ENCODE measurements at regions not wholly inside any gene's neighbourhood (a gene's known extent, or its start where the extent isn't known, plus 50 kb on each side); places are given as distances from the start of the nearest gene placed in this dataset.

GRCh38 chr13:97114651-97115050 is 107.5 kb upstream of the MBNL2 start:
- H3K9me1 ChIP-seq (ENCODE audit: control insufficient read depth, extremely low read depth, insufficient read depth, low read length): no peaks in the 10 kb centered on the region
- no peak for TF ChIP-seq CTCF (optimal IDR thresholded peaks at IDR 0.05 in 1 of 3, IDR thresholded peaks at IDR 0.05 in 1 of 3, conservative IDR thresholded peaks at IDR 0.05 in 1 of 3; ENCODE audit: extremely low read depth in 1 of 3, insufficient read depth in 2 of 3, low read length in 3 of 3)
- no peak for TF ChIP-seq EZH2 (IDR thresholded peaks at IDR 0.05; ENCODE audit: low read length)
- no peak overlapping the region for H2AFZ ChIP-seq (ENCODE audit: control insufficient read depth, low read length)
- H3K4me1 ChIP-seq (ENCODE audit: control insufficient read depth, extremely low read depth, insufficient read depth, low read length): peaks cover 7% of the 10 kb centered on the region
- H3K9ac ChIP-seq (ENCODE audit: control insufficient read depth, extremely low read depth, insufficient read depth, low read length): no peak overlapping the region
- DNase-seq (ENCODE audit: low read depth, low spot score) (no peak), FAIRE-seq (no peak)
- no peak overlapping the region for H3K4me3 ChIP-seq (ENCODE audit: control insufficient read depth in 2 of 3, extremely low read depth in 1 of 3, insufficient read depth in 2 of 3, low read depth in 1 of 3, low read length in 3 of 3)
- no peak overlapping the region for H3K4me2 ChIP-seq (ENCODE audit: control insufficient read depth, extremely low read depth, insufficient read depth, low read depth, low read length)
- dilution Hi-C loops (cut with MboI; ENCODE audit: extremely low pct_ligation_motif_present, low sequenced_read_pairs): loop anchor here (10.0 kb wide), 1 partner anchor 100 kb away; no protein-coding TSS in a partner anchor
- H3K79me2 ChIP-seq (ENCODE audit: control insufficient read depth, insufficient read depth, low read length): no peaks in the 10 kb centered on the region
- H3K9me3 ChIP-seq (ENCODE audit: control insufficient read depth, low read depth, low read length): no peaks in the 10 kb centered on the region
- peaks cover 6% of the 10 kb centered on the region for H3K27me3 ChIP-seq (ENCODE audit: control insufficient read depth, extremely low read depth, insufficient read depth, low read length)
- no peak overlapping the region for H3K27ac ChIP-seq (ENCODE audit: control insufficient read depth, insufficient read depth, low read length)
- H3K36me3 ChIP-seq (ENCODE audit: control insufficient read depth in 2 of 2, extremely low read depth in 1 of 2, insufficient read depth in 2 of 2, low read length in 2 of 2): no peaks in the 10 kb centered on the region
- no peaks in the 10 kb centered on the region for H4K20me1 ChIP-seq (ENCODE audit: control insufficient read depth, extremely low read depth, insufficient read depth, low read length)

- Histone ChIP-seq H3K4me3 (ENCODE audit: control insufficient read depth in 2 of 3, extremely low read depth in 1 of 3, insufficient read depth in 2 of 3, low read depth in 1 of 3, low read length in 3 of 3) (no peak overlapping the region), H4K20me1 (ENCODE audit: control insufficient read depth, extremely low read depth, insufficient read depth, low read length) (no peaks in the 10 kb centered on the region), H3K27me3 (ENCODE audit: control insufficient read depth, extremely low read depth, insufficient read depth, low read length) (peaks cover 6% of the 10 kb centered on the region), H3K9me3 (ENCODE audit: control insufficient read depth, low read depth, low read length) (no peaks in the 10 kb centered on the region), H3K27ac (ENCODE audit: control insufficient read depth, insufficient read depth, low read length) (no peak overlapping the region), H3K4me1 (ENCODE audit: control insufficient read depth, extremely low read depth, insufficient read depth, low read length) (peaks cover 24% of the 10 kb centered on the region), H2AFZ (ENCODE audit: control insufficient read depth, low read length) (no peak overlapping the region), H3K36me3 (ENCODE audit: control insufficient read depth in 2 of 2, extremely low read depth in 1 of 2, insufficient read depth in 2 of 2, low read length in 2 of 2) (no peaks in the 10 kb centered on the region), H3K4me2 (ENCODE audit: control insufficient read depth, extremely low read depth, insufficient read depth, low read depth, low read length) (no peak overlapping the region), H3K79me2 (ENCODE audit: control insufficient read depth, insufficient read depth, low read length) (no peaks in the 10 kb centered on the region), H3K9me1 (ENCODE audit: control insufficient read depth, extremely low read depth, insufficient read depth, low read length) (no peaks in the 10 kb centered on the region), H3K9ac (ENCODE audit: control insufficient read depth, extremely low read depth, insufficient read depth, low read length) (no peak overlapping the region)
- no peak for DNase-seq (ENCODE audit: low read depth, low spot score)
- TF ChIP-seq EZH2 (IDR thresholded peaks at IDR 0.05; ENCODE audit: low read length) (no peak), CTCF (optimal IDR thresholded peaks at IDR 0.05 in 1 of 3, IDR thresholded peaks at IDR 0.05 in 1 of 3, conservative IDR thresholded peaks at IDR 0.05 in 1 of 3; ENCODE audit: extremely low read depth in 1 of 3, insufficient read depth in 2 of 3, low read length in 3 of 3) (no peak)
- FAIRE-seq: peak; percentile 67
- dilution Hi-C loops (cut with MboI; ENCODE audit: extremely low pct_ligation_motif_present, low sequenced_read_pairs): loop anchor here (10.0 kb wide), 1 partner anchor 98 kb away; no protein-coding TSS in a partner anchor
These were observed 105.4 kb upstream of the MBNL2 start for GRCh38 chr13:97116754-97117153.

Measured in keratinocyte (primary cell).